IMR-90 (cell line): ENCODE measurements at regions not wholly inside any gene's neighbourhood (a gene's known extent, or its start where the extent isn't known, plus 50 kb on each side); places are given as distances from the start of the nearest gene placed in this dataset.

Experiments
- CEBPB ChIP-seq: IDR thresholded peaks from 2 replicates; pipeline ENCODE4 v1.6.1; 2012; ENCODE audit warnings: low read depth, low read length, improper control_type of control experiment
- MAZ ChIP-seq: IDR thresholded peaks from 2 replicates; pipeline ENCODE4 v1.6.1; 2012; ENCODE audit warnings: low read depth, mild to moderate bottlenecking, low read length, improper control_type of control experiment, moderate library complexity, borderline replicate concordance
- MXI1 ChIP-seq: IDR thresholded peaks from 2 replicates; pipeline ENCODE4 v1.6.1; 2012; ENCODE audit warnings: low read depth, mild to moderate bottlenecking, low read length, moderate library complexity, borderline replicate concordance
- POLR2A ChIP-seq: IDR thresholded peaks from 2 replicates; pipeline ENCODE4 v1.6.1; 2012; ENCODE audit warnings: mild to moderate bottlenecking, low read depth, low read length
- RAD21 ChIP-seq: IDR thresholded peaks from 2 replicates; pipeline ENCODE4 v1.6.1; 2012; ENCODE audit warnings: low read length, improper control_type of control experiment
- RCOR1 ChIP-seq: IDR thresholded peaks from 2 replicates; pipeline ENCODE4 v1.6.1; 2012; ENCODE audit warnings: mild to moderate bottlenecking, low read length, improper control_type of control experiment; ENCODE audit not compliant: insufficient replicate concordance
- TF ChIP-seq, protein P1 (sequence below): fragments of 150-350 bp; IDR thresholded peaks from 2 replicates; pipeline ENCODE4 v1.6.1; 2016; ENCODE audit warnings: low read depth, mild to moderate bottlenecking, low read length, moderate library complexity, borderline replicate concordance
- TF ChIP-seq, protein P2 (sequence below): conservative IDR thresholded peaks from 2 replicates; pipeline ENCODE4 v1.5.1; 2012; ENCODE audit warnings: mild to moderate bottlenecking, low read depth, low read length, improper control_type of control experiment
- TF ChIP-seq, protein P3 (sequence below): fragments of 150-350 bp; IDR thresholded peaks from 2 replicates; pipeline ENCODE4 v1.6.1; 2017; ENCODE audit warnings: mild to moderate bottlenecking, antibody characterized with exemption, low read length, low read depth

DNA sequence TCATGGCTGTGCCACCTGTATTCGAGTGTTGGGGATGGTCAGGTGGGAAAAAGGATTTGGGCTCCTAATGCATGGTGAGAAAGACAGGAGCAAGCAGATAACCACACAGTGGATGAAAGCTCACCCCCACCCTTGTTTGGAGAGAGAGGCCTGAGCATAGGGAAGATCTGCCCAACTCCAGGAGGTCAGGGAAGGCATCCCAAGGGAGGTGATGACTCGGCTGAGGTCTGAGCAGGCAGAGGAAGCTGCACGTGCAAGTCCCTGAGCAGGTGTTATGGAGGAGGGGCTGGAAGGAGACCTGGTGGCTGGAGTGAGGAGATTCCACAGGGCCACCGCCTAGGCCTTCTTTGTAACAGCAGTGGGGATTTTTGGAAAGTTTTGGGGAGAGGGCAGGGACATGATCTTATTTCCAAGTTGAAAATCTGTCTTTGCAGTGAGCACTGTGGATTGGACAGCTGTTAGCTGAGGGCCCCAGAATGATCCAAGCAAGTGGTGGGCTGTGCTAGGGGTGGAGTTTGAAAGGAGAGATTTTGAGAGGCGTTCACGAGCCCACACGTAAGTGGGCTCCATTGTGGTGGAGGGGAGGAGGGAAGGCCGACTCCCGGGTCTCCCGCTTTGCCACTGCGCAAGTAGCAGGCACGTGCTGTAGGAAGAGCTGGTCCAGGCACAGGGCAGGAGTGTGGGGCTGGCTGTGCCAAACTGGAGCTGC lies 228.5 kb downstream of the GLI2 start:
- TF ChIP-seq, protein P1, sequence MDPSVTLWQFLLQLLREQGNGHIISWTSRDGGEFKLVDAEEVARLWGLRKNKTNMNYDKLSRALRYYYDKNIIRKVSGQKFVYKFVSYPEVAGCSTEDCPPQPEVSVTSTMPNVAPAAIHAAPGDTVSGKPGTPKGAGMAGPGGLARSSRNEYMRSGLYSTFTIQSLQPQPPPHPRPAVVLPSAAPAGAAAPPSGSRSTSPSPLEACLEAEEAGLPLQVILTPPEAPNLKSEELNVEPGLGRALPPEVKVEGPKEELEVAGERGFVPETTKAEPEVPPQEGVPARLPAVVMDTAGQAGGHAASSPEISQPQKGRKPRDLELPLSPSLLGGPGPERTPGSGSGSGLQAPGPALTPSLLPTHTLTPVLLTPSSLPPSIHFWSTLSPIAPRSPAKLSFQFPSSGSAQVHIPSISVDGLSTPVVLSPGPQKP, result no peak
- TF ChIP-seq, protein P2, sequence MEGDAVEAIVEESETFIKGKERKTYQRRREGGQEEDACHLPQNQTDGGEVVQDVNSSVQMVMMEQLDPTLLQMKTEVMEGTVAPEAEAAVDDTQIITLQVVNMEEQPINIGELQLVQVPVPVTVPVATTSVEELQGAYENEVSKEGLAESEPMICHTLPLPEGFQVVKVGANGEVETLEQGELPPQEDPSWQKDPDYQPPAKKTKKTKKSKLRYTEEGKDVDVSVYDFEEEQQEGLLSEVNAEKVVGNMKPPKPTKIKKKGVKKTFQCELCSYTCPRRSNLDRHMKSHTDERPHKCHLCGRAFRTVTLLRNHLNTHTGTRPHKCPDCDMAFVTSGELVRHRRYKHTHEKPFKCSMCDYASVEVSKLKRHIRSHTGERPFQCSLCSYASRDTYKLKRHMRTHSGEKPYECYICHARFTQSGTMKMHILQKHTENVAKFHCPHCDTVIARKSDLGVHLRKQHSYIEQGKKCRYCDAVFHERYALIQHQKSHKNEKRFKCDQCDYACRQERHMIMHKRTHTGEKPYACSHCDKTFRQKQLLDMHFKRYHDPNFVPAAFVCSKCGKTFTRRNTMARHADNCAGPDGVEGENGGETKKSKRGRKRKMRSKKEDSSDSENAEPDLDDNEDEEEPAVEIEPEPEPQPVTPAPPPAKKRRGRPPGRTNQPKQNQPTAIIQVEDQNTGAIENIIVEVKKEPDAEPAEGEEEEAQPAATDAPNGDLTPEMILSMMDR, result no peak
- no peak for TF ChIP-seq MAZ
- TF ChIP-seq, protein P3, sequence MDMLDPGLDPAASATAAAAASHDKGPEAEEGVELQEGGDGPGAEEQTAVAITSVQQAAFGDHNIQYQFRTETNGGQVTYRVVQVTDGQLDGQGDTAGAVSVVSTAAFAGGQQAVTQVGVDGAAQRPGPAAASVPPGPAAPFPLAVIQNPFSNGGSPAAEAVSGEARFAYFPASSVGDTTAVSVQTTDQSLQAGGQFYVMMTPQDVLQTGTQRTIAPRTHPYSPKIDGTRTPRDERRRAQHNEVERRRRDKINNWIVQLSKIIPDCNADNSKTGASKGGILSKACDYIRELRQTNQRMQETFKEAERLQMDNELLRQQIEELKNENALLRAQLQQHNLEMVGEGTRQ, result no peak
- TF ChIP-seq CEBPB, result no peak
- no peak for TF ChIP-seq POLR2A
- no peak for TF ChIP-seq MXI1
- no peak for TF ChIP-seq RAD21
- no peak for TF ChIP-seq RCOR1
